Hypothalamus (tissue), 51 donors: ENCODE measurements at regions not wholly inside any gene's neighbourhood (a gene's known extent, or its start where the extent isn't known, plus 50 kb on each side); places are given as distances from the start of the nearest gene placed in this dataset.
"Not testable (repeated sequence)": the region's sequence is repeated elsewhere in the genome, so short reads cannot be mapped to it uniquely, and the experiment has no call there.

Source experiments
- DNase-seq, 51 donors: peaks; one replicate each; lab custom pipeline; 2025; lab: John Stamatoyannopoulos, UW

GRCh38 chr7:1298931-1299885 is 66.5 kb downstream of the UNCX start:
- no peak for DNase-seq

- DNase-seq, result no peak
These were observed 67.5 kb downstream of the UNCX start for GRCh38 chr7:1300206-1300605.

DNA sequence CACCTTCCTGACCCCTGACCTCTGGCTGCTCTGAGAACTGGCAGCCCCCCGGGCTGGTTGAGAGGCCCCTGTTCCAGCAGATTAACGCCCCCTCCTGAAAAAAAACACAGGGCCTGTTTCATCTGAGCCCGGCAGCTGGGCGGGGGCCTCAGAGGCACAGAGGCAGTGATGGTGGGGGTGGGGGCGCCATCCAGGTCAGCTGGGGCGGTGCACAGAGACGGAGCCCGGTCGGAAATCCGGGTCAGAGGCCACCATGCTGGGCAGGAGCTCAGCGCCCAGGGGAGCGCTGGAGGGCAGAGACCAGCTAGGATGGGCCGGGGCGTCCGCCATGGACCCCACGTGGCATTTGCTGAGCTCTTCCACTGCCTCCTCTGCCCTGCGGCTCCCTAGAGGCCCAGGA is 68.0 kb downstream of the UNCX start:
- DNase-seq, result no peak

DNA sequence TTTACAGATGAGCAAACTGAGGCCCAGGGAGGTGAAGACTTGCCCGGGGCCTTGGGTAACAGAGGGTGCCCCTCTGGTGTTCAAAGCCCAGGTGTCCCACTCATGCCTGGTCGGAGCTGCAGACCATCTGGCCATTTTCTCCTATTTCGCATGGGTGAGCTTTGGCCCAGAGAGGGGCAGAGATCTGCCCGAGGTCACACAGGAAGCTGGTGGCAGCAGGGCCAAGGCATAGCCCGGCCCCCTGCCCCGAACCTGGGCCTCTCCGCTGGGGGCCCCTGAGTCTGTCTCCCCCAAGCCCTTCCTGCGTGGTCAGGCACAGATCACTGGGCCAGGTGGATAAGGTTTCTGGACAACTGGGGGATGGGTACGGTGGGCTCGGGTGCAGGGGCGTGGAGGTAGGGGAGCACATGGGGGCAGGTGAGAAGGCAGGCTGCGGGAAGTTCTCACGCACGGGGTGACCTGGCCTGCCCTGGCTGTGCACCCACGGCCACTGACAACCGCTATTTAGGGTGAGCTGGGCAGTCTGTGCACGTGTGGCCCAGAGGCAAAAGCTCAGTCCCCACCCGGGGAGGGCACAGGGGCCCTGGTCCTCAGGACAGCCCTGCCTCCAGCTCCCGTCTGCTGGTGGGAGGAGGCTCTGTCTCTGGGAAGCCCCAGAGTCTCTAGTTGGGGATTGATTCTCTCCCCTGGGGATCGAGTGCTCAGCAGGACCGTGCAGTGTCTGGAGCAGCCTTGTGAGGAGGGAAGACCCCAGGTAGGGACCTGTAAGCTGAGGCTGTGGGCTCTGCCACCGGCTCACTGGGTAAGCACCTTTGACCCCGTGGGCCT is 68.6 kb downstream of the UNCX start:
- DNase-seq, result no peak

GRCh38 chr7:1301882-1302251 is 69.2 kb downstream of the UNCX start:
- no peak for DNase-seq

- no peak for DNase-seq
These were observed 70.3 kb downstream of the UNCX start for GRCh38 chr7:1302936-1303335.

- DNase-seq, result not testable (repeated sequence)
These were observed 71.3 kb downstream of the UNCX start for GRCh38 chr7:1304011-1304410.

DNA sequence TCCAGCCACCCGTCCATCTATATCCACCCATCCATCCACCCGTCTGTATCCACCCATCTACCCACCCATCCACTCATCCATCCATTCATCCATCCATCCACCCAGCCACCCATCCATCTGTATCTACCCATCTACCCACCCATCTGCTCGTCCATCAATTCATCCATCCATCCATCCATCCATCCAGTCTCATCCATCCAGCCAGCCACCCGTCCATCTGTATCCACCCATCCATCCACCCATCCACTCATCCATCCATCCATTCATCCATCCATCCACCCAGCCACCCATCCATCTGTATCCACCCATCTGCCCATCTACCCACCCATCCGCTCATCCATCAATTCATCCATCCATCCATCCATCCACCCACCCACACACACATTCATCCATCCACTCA is 73.2 kb downstream of the UNCX start:
- no peak for DNase-seq

GRCh38 chr7:1307828-1308227 is 75.2 kb downstream of the UNCX start:
- DNase-seq, result no peak

- no peak for DNase-seq
These were observed 76.6 kb downstream of the UNCX start for GRCh38 chr7:1309290-1309689.

DNA sequence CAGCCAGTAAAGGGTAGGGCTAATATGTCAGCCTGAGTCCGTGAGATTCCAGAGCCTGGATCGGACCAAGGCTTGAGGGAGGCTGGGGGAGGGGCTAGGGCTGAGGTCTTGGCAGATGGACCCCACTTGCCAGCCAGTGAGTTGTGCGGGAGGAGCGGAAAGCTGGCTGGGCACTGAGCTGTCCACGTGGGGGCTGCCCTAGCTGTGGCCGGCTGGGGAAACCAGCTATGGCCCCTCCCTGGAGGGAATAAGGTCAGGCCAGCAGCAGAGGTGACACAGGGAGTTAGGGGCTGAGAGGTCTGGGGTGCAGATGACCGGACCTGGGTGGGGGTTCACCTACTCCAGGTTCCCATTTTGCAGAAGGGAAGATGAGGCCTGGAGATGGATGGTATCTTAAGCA is 77.3 kb downstream of the UNCX start:
- no peak for DNase-seq

GRCh38 chr7:1310936-1311335 is 78.3 kb downstream of the UNCX start:
- no peak for DNase-seq

DNA sequence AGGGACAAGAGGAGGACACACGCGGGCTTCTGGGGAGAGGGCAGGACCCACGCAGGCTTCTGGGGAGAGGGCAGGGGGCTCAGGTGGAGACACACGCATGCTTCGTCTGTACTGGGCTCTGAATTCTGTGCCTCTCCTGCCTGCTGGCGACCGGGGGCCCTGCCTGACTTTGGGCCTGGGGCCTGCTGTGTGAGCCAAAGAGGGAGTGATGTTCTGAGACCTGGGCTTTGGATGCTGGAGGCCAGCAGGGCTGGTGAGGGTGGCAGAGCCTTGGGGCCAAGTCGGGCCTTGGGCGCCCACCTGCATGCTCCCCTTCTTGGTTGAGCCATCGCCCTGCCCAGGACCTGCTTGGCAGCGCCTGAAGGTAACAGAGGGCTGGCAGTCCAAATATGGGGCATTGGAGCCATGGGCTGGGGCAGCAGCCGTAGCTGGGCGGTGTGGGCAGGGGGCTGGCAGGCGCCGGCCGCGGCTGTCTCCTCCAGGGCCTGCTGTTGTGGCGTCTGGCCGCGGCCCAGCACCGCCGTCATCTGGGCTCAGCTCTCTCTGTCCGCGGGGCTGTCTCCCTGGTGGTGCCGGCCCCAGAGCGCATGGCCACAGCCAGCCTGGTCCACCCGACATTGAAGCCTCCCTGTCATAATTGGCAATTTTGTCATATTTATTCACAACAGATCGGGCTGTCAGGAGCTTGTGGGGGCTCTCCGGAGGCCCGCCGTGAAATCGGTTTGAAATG is 78.9 kb downstream of the UNCX start:
- DNase-seq, result no peak

DNA sequence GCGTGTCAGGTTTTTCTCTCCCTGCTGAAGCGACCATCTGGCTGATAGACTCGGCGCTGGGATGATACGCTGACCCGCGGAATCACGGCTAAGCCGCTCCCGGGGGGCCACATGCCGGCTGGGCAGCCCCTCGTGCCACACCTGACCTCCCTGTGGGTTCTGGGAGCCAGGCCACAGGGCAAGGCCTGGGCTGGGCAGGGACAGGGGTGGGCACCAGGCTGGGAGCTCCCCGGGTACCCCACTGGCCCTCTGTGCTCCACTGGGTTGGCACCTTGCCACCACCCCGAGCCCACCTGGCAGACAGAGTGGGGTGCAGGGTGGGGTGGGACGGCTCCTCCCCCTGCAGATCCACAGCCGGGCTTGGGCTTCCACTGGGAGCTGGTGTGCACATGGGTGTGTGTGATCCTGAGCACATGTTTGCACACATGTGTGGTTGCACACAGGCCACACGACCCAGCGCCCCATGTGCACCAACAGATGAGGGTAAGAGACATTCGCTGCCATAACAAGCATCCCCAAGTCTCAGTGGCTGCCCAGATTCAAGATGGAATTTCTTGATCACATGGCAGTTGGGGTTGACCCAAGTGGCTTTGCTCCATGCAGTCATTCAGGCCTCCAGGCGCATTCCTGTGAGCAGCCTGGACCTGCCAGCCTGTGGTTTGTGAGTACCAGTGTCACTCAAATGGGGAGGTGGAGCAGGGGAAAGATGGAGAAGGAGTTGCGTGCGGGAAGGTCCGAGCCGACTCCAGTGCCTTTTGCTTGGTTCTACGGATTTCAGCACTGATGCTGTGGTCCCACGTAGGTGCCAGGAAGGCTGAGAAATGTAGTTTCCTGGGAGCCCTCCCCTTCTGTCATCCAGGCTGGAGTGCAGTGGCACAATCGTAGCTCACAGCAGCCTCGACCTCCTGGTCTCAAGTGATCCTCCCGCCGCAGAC is 79.7 kb downstream of the UNCX start:
- DNase-seq, result no peak

DNA sequence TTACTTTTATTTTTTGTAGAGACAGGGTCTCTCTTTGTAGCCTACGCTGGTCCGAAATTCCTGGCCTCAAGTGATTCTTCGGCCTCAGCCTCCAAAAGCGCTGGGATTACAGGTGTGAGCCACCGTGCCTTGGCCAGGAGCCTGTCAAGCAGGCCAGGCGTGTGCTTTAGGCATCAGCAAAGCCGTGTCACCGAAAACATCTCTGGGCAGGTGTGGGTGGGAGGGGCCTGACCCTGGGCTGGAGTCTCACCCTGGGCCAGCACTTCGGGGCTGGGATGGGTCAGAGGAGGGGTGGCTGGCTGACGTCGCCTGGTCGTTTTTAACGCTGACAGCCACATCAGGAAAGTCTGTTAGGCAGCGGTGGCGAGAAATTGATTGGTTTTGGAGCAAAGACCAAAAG is 80.9 kb downstream of the UNCX start:
- no peak for DNase-seq

- DNase-seq, result no peak
These were observed 81.6 kb downstream of the UNCX start for GRCh38 chr7:1314021-1314907.

GRCh38 chr7:1314908-1315450 is 82.3 kb downstream of the UNCX start:
- no peak for DNase-seq

DNA sequence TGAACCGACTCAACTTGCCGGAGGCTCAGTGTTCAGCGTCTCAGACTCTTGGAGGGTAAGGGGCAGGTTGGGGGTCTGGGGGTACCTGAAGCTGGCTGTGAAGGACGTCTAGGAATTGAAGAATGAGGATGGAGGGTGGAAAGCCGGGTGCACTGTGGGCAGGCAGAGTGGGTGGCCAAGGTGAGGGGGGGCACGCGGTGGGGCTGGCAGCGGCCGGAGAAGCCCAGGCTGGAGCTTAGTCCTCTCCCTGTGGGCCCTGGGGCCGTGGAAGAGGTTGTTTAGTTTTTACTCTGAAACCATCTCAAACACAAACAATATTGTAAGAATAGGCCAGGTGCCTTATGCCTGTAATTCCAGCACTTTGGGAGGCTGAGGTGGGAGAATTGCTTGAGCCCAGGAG is 83.4 kb downstream of the UNCX start:
- DNase-seq, result no peak

GRCh38 chr7:1317646-1318045 is 85.0 kb downstream of the UNCX start:
- no peak for DNase-seq
